H9 (cell line): ENCODE measurements at regions not wholly inside any gene's neighbourhood (a gene's known extent, or its start where the extent isn't known, plus 50 kb on each side); places are given as distances from the start of the nearest gene placed in this dataset.

Experiments
- DNase-seq: peaks from one replicate; pipeline ENCODE4 v3.0.0-alpha.2; 2017
- H2AFZ ChIP-seq: one replicate; pipeline ENCODE4 v1.6.1; 2013; ENCODE audit warnings: mild to moderate bottlenecking, low read length, control low read depth, moderate library complexity
- H2AK5ac ChIP-seq: 2 replicates; pipeline ENCODE4 v1.6.1; 2013; ENCODE audit warnings: low read length, control low read depth, mixed read lengths; ENCODE audit not compliant: insufficient read length
- H2BK120ac ChIP-seq: one replicate; pipeline ENCODE4 v1.6.1; 2013; ENCODE audit warnings: low read depth, mild to moderate bottlenecking, low read length, control low read depth, inconsistent platforms; ENCODE audit not compliant: poor library complexity, severe bottlenecking
- H2BK12ac ChIP-seq: 2 replicates; pipeline ENCODE4 v1.6.1; 2013; ENCODE audit warnings: low read length, control low read depth, mixed read lengths, low read depth; ENCODE audit not compliant: insufficient read length
- H2BK15ac ChIP-seq: 2 replicates; pipeline ENCODE4 v1.6.1; 2013; ENCODE audit warnings: low read depth, low read length, control low read depth
- H2BK20ac ChIP-seq: one replicate; pipeline ENCODE4 v1.6.1; 2013; ENCODE audit warnings: low read depth, mild to moderate bottlenecking, low read length, control low read depth, inconsistent platforms; ENCODE audit not compliant: poor library complexity, severe bottlenecking
- H2BK5ac ChIP-seq: 2 replicates; pipeline ENCODE4 v1.6.1; 2013; ENCODE audit warnings: low read length, control low read depth, mixed read lengths; ENCODE audit not compliant: insufficient read length
- H3K14ac ChIP-seq: 2 replicates; pipeline ENCODE4 v1.6.1; 2013; ENCODE audit warnings: low read length, control low read depth; ENCODE audit not compliant: insufficient read depth
- H3K18ac ChIP-seq: 2 replicates; pipeline ENCODE4 v1.6.1; 2013; ENCODE audit warnings: low read depth, mild to moderate bottlenecking, mixed read lengths, low read length, control low read depth; ENCODE audit not compliant: insufficient read length
- H3K23ac ChIP-seq: 2 replicates; pipeline ENCODE4 v1.6.1; 2013; ENCODE audit warnings: low read length, control low read depth, mixed read lengths, low read depth; ENCODE audit not compliant: insufficient read length
- H3K23me2 ChIP-seq: 2 replicates; pipeline ENCODE4 v1.6.1; 2013; ENCODE audit warnings: low read depth, mild to moderate bottlenecking, mixed read lengths, low read length, control low read depth; ENCODE audit not compliant: insufficient read length, poor library complexity, severe bottlenecking
- H3K27ac ChIP-seq: 2 replicates; pipeline ENCODE4 v1.5.1; 2013; ENCODE audit warnings: low read length, control low read depth, mixed read lengths, low read depth; ENCODE audit not compliant: insufficient read length
- H3K27me3 ChIP-seq: 2 replicates; pipeline ENCODE4 v1.6.1; 2013; ENCODE audit warnings: low read length, control low read depth, inconsistent platforms; ENCODE audit not compliant: insufficient read depth
- H3K4ac ChIP-seq: 2 replicates; pipeline ENCODE4 v1.6.1; 2013; ENCODE audit warnings: low read depth, mild to moderate bottlenecking, control low read depth, inconsistent platforms, low read length, moderate library complexity
- H3K4me1 ChIP-seq: 2 replicates; pipeline ENCODE4 v1.6.1; 2013; ENCODE audit warnings: low read length, control low read depth, inconsistent platforms; ENCODE audit not compliant: insufficient read depth
- H3K4me2 ChIP-seq: 2 replicates; pipeline ENCODE4 v1.6.1; 2013; ENCODE audit warnings: low read length, control low read depth, mixed read lengths; ENCODE audit not compliant: insufficient read length, insufficient read depth
- H3K56ac ChIP-seq: 2 replicates; pipeline ENCODE4 v1.6.1; 2013; ENCODE audit warnings: low read depth, mild to moderate bottlenecking, mixed read lengths, low read length, control low read depth; ENCODE audit not compliant: insufficient read length
- H3K79me1 ChIP-seq: 2 replicates; pipeline ENCODE4 v1.6.1; 2013; ENCODE audit warnings: low read depth, mild to moderate bottlenecking, moderate library complexity, low read length, control low read depth, inconsistent platforms; ENCODE audit not compliant: insufficient read depth, poor library complexity, severe bottlenecking
- H3K79me2 ChIP-seq: 2 replicates; pipeline ENCODE4 v1.6.1; 2013; ENCODE audit warnings: low read length, control low read depth, inconsistent platforms; ENCODE audit not compliant: insufficient read depth
- H3K9ac ChIP-seq: 2 replicates; pipeline ENCODE4 v1.6.1; 2013; ENCODE audit warnings: low read length, control low read depth, mixed read lengths; ENCODE audit not compliant: insufficient read length; ENCODE audit errors: extremely low read depth
- H3K9me3 ChIP-seq: one replicate; pipeline ENCODE4 v1.6.1; 2013; ENCODE audit warnings: low read depth, low read length, inconsistent platforms; ENCODE audit not compliant: control insufficient read depth
- H3T11ph ChIP-seq: one replicate; pipeline ENCODE4 v1.6.1; 2013; ENCODE audit warnings: mild to moderate bottlenecking, low read length, control low read depth, inconsistent platforms
- H4K20me1 ChIP-seq: one replicate; pipeline ENCODE4 v1.6.1; 2013; ENCODE audit not compliant: control insufficient read depth, insufficient read length, insufficient read depth
- H4K5ac ChIP-seq: 2 replicates; pipeline ENCODE4 v1.6.1; 2013; ENCODE audit warnings: low read depth, mild to moderate bottlenecking, mixed read lengths, low read length, control low read depth; ENCODE audit not compliant: insufficient read length
- H4K8ac ChIP-seq: replicated peaks from 2 replicates; pipeline ENCODE4 v1.6.1; 2013; ENCODE audit warnings: low read length, control low read depth, mixed read lengths, low read depth; ENCODE audit not compliant: insufficient read length
- H4K91ac ChIP-seq: 2 replicates; pipeline ENCODE4 v1.6.1; 2013; ENCODE audit warnings: low read depth, mild to moderate bottlenecking, moderate library complexity, mixed read lengths, low read length, control low read depth; ENCODE audit not compliant: insufficient read length
- H3K27ac Mint-ChIP-seq, 3 experiments: 2 replicates in 2 of 3; 3 replicates in 1 of 3; pipeline ENCODE4 v1.8.0; 2020 to 2021; ENCODE audit warnings: mixed read lengths in 3 of 3, mild to moderate bottlenecking in 1 of 3, moderate library complexity in 1 of 3
- H3K27me3 Mint-ChIP-seq: 2 replicates; pipeline ENCODE4 v1.8.0; 2021; ENCODE audit warnings: low read depth, mild to moderate bottlenecking, moderate library complexity, mixed read lengths
- H3K36me3 Mint-ChIP-seq, 3 experiments: 2 replicates in 2 of 3; 3 replicates in 1 of 3; pipeline ENCODE4 v1.8.0; 2020 to 2021; ENCODE audit warnings: low read depth in 3 of 3, mixed read lengths in 3 of 3; ENCODE audit not compliant: insufficient read depth in 1 of 3
- H3K4me1 Mint-ChIP-seq, 2 experiments: 2 replicates each; pipeline ENCODE4 v1.8.0; 2020; ENCODE audit warnings: mixed read lengths in 2 of 2
- H3K4me3 Mint-ChIP-seq, 2 experiments: 2 replicates in 1 of 2; 3 replicates in 1 of 2; pipeline ENCODE4 v1.8.0; 2020 to 2021; ENCODE audit warnings: mild to moderate bottlenecking in 2 of 2, mixed read lengths in 2 of 2, moderate library complexity in 1 of 2
- H3K9me3 Mint-ChIP-seq, 2 experiments: 2 replicates in 1 of 2; 3 replicates in 1 of 2; pipeline ENCODE4 v1.8.0; 2020; ENCODE audit warnings: mild to moderate bottlenecking in 2 of 2, mixed read lengths in 2 of 2, moderate library complexity in 1 of 2
- CTCF ChIP-seq: fragments of 200-600 bp; sonication (generic); conservative IDR thresholded peaks from 3 replicates; pipeline ENCODE4 v1.8.0; 2021; ENCODE audit warnings: antibody characterized with exemption, mild to moderate bottlenecking
- WGBS: extraction: QIAGEN DNeasy Blood & Tissue Kit; methylation state at CpG from one replicate; pipeline ENCODE4 v1.1.7; 2013; ENCODE audit warnings: missing lambda C conversion rate, low lambda C conversion rate, mixed read lengths; ENCODE audit not compliant: insufficient read length; ENCODE audit errors: extremely low coverage; 5-methylcytosine and 5-hydroxymethylcytosine counted together

- H3K23ac ChIP-seq = no peak overlapping the region
- H3K27me3 ChIP-seq = no peaks in the 10 kb centered on the region
- H3K27ac ChIP-seq = no peak overlapping the region
- no peak overlapping the region for H2BK15ac ChIP-seq
- H3K9me3 Mint-ChIP-seq = no peaks in the 10 kb centered on the region
- H3K4me2 ChIP-seq = no peak overlapping the region
- H3K9me3 ChIP-seq = no peaks in the 10 kb centered on the region
- H3K79me2 ChIP-seq = no peaks in the 10 kb centered on the region
- H3K27ac Mint-ChIP-seq = no peak overlapping the region
- no peaks in the 10 kb centered on the region for H4K20me1 ChIP-seq
- WGBS = no CpG with 5 or more reads among the region's 1 CpG
- H2BK120ac ChIP-seq = no peak overlapping the region
- TF ChIP-seq CTCF = no peak
- no peak overlapping the region for H4K91ac ChIP-seq
- no peak overlapping the region for H2AFZ ChIP-seq
- H2BK5ac ChIP-seq = no peak overlapping the region
- no peaks in the 10 kb centered on the region for H3K27me3 Mint-ChIP-seq
- H3K14ac ChIP-seq = no peak overlapping the region
- no peaks in the 10 kb centered on the region for H3K4me1 ChIP-seq
- H3K36me3 Mint-ChIP-seq = no peaks in the 10 kb centered on the region
- no peak for DNase-seq
- no peaks in the 10 kb centered on the region for H3K23me2 ChIP-seq
- H3K18ac ChIP-seq = no peak overlapping the region
- H2BK12ac ChIP-seq = no peak overlapping the region
- H4K5ac ChIP-seq = no peak overlapping the region
- H3K4ac ChIP-seq = no peak overlapping the region
- no peak overlapping the region for H3K4me3 Mint-ChIP-seq
- no peaks in the 10 kb centered on the region for H3K79me1 ChIP-seq
- H4K8ac ChIP-seq = no peak overlapping the region
- H3K9ac ChIP-seq = no peak overlapping the region
- no peak overlapping the region for H2BK20ac ChIP-seq
- H3K56ac ChIP-seq = no peak overlapping the region
- no peak overlapping the region for H2AK5ac ChIP-seq
- H3K4me1 Mint-ChIP-seq = peaks cover 3 to 4% of the 10 kb centered on the region in 2 experiments; a peak in 3 of 4 replicates
- H3T11ph ChIP-seq = no peak overlapping the region
These were observed 85.7 kb upstream of the SOX2 start for GRCh38 chr3:181626036-181626435.
